ENCODE measurements at regions not wholly inside any gene's neighbourhood (a gene's known extent, or its start where the extent isn't known, plus 50 kb on each side); places are given as distances from the start of the nearest gene placed in this dataset.

GRCh38 chr3:168187233-168187632 lies 91.5 kb upstream of the GOLIM4 start:
- H3K36me3 ChIP-seq (ENCODE audit: control insufficient read depth, insufficient read depth, low read length) = no peaks in the 10 kb centered on the region

GRCh38 chr3:168186293-168186983 lies 90.7 kb upstream of the GOLIM4 start:
- WGBS, 2 experiments (ENCODE audit: insufficient coverage in 2 of 2) = 93 to 100% methylated on average over 1 to 3 of the region's 5 CpGs
- no peak overlapping the region for H3K27ac ChIP-seq (ENCODE audit: low read depth, low read length, severe bottlenecking)
- no peaks in the 10 kb centered on the region for H3K9me3 ChIP-seq (ENCODE audit: control insufficient read depth, low read length)
- no peaks in the 10 kb centered on the region for H3K36me3 ChIP-seq (ENCODE audit: control insufficient read depth, insufficient read depth, low read length)
- H3K4me1 ChIP-seq (ENCODE audit: control insufficient read depth, insufficient read depth, low read length, poor library complexity, severe bottlenecking) = no peaks in the 10 kb centered on the region
- H3K4me3 ChIP-seq (ENCODE audit: extremely low read depth, insufficient read depth, low read length, poor library complexity, severe bottlenecking) = no peak overlapping the region

More at GRCh38 chr3:168187233-168187632, 91.5 kb upstream of the GOLIM4 start:
- Histone ChIP-seq H3K9me3 (ENCODE audit: control insufficient read depth, low read length) (no peaks in the 10 kb centered on the region), H3K4me3 (ENCODE audit: extremely low read depth, insufficient read depth, low read length, poor library complexity, severe bottlenecking) (no peak overlapping the region), H3K27ac (ENCODE audit: low read depth, low read length, severe bottlenecking) (no peak overlapping the region), H3K4me1 (ENCODE audit: control insufficient read depth, insufficient read depth, low read length, poor library complexity, severe bottlenecking) (no peaks in the 10 kb centered on the region)
- WGBS, 2 experiments (ENCODE audit: insufficient coverage in 2 of 2) = 80 to 100% methylated on average over 1 to 2 of the region's 3 CpGs

DNA sequence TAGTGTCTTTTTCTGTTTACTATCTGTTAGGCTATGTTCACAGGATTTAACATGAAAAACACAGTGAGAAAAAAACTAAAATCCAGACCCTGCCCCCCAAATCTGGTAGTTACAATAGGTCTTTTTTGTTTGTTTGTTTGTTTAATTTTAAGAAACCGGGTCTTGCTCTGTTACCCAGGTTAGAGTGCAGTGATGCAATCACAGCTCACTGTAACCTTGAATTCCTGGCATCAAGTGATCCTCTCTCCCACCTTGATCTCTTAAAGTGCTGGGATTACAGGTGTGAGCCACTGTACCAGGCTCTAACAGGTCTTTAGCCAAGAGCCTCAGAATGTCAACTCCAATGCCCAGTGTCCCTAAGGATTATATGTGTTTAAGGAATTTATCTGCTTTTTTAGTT lies 88.0 kb upstream of the GOLIM4 start:
- no peak overlapping the region for H3K27ac ChIP-seq (ENCODE audit: low read depth, low read length, severe bottlenecking)
- H3K9me3 ChIP-seq (ENCODE audit: control insufficient read depth, low read length) = no peaks in the 10 kb centered on the region
- 40% methylated on average over 1 of the region's 1 CpG; no CpG with 5 or more reads in 1 of the 2 experiments for WGBS, 2 experiments (ENCODE audit: insufficient coverage in 2 of 2)

GRCh38 chr3:168168743-168169142 lies 73.0 kb upstream of the GOLIM4 start:
- H3K36me3 ChIP-seq (ENCODE audit: control insufficient read depth, insufficient read depth, low read length) = no peaks in the 10 kb centered on the region
- H3K4me1 ChIP-seq (ENCODE audit: control insufficient read depth, insufficient read depth, low read length, poor library complexity, severe bottlenecking) = no peaks in the 10 kb centered on the region
- no peak overlapping the region for H3K4me3 ChIP-seq (ENCODE audit: extremely low read depth, insufficient read depth, low read length, poor library complexity, severe bottlenecking)
- no peak overlapping the region for H3K27ac ChIP-seq (ENCODE audit: low read depth, low read length, severe bottlenecking)
- 79 to 89% methylated on average over 1 to 2 of the region's 3 CpGs for WGBS, 2 experiments (ENCODE audit: insufficient coverage in 2 of 2)
- H3K9me3 ChIP-seq (ENCODE audit: control insufficient read depth, low read length) = no peaks in the 10 kb centered on the region

More for the DNA sequence above, 88.0 kb upstream of the GOLIM4 start:
- no peak overlapping the region for H3K4me3 ChIP-seq (ENCODE audit: extremely low read depth, insufficient read depth, low read length, poor library complexity, severe bottlenecking)
- H3K4me1 ChIP-seq (ENCODE audit: control insufficient read depth, insufficient read depth, low read length, poor library complexity, severe bottlenecking) = no peaks in the 10 kb centered on the region
- H3K36me3 ChIP-seq (ENCODE audit: control insufficient read depth, insufficient read depth, low read length) = no peaks in the 10 kb centered on the region

- 0 to 67% methylated on average over 2 to 3 of the region's 6 CpGs for WGBS, 2 experiments (ENCODE audit: insufficient coverage in 2 of 2)
- H3K4me3 ChIP-seq (ENCODE audit: extremely low read depth, insufficient read depth, low read length, poor library complexity, severe bottlenecking) = no peak overlapping the region
These were observed 69.9 kb upstream of the GOLIM4 start for GRCh38 chr3:168165390-168166269.

GRCh38 chr3:168162172-168162571 lies 66.4 kb upstream of the GOLIM4 start:
- H3K9me3 ChIP-seq (ENCODE audit: control insufficient read depth, low read length) = no peaks in the 10 kb centered on the region
- no peaks in the 10 kb centered on the region for H3K36me3 ChIP-seq (ENCODE audit: control insufficient read depth, insufficient read depth, low read length)
- no peak overlapping the region for H3K4me3 ChIP-seq (ENCODE audit: extremely low read depth, insufficient read depth, low read length, poor library complexity, severe bottlenecking)
- WGBS, 2 experiments (ENCODE audit: insufficient coverage in 2 of 2) = 100% methylated on average over 1 of the region's 1 CpG
- H3K27ac ChIP-seq (ENCODE audit: low read depth, low read length, severe bottlenecking) = no peak overlapping the region
- H3K4me1 ChIP-seq (ENCODE audit: control insufficient read depth, insufficient read depth, low read length, poor library complexity, severe bottlenecking) = no peaks in the 10 kb centered on the region

More at GRCh38 chr3:168165390-168166269, 69.9 kb upstream of the GOLIM4 start:
- Histone ChIP-seq H3K9me3 (ENCODE audit: control insufficient read depth, low read length) (no peaks in the 10 kb centered on the region), H3K36me3 (ENCODE audit: control insufficient read depth, insufficient read depth, low read length) (no peaks in the 10 kb centered on the region), H3K27ac (ENCODE audit: low read depth, low read length, severe bottlenecking) (no peak overlapping the region), H3K4me1 (ENCODE audit: control insufficient read depth, insufficient read depth, low read length, poor library complexity, severe bottlenecking) (no peaks in the 10 kb centered on the region)

DNA sequence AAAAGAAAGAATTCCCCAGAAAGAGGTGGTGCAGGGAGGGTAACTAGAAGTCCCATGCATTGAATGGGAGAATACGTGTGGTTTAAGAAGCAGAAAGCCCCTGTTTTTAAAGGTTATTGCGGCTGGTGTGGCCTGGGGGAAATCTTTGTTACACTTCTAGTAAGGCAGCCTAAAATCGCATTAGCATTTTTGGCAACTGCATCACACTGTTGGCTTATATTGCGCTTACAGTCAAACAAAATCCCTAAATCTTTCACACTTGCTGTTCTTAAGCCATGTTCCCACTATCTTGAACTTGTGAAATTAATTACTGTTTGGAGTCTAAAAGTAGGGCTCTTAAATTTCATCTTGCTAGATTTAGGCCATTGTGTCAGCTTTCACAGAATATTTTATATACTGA lies 66.0 kb upstream of the GOLIM4 start:
- Histone ChIP-seq H3K9me3 (ENCODE audit: control insufficient read depth, low read length) (no peaks in the 10 kb centered on the region), H3K4me3 (ENCODE audit: extremely low read depth, insufficient read depth, low read length, poor library complexity, severe bottlenecking) (no peak overlapping the region), H3K27ac (ENCODE audit: low read depth, low read length, severe bottlenecking) (no peak overlapping the region), H3K36me3 (ENCODE audit: control insufficient read depth, insufficient read depth, low read length) (no peaks in the 10 kb centered on the region), H3K4me1 (ENCODE audit: control insufficient read depth, insufficient read depth, low read length, poor library complexity, severe bottlenecking) (no peaks in the 10 kb centered on the region)
- WGBS, 2 experiments (ENCODE audit: insufficient coverage in 2 of 2) = 44 to 92% methylated on average over 1 to 3 of the region's 4 CpGs

- WGBS, 2 experiments (ENCODE audit: insufficient coverage in 2 of 2) = 100% methylated on average over 1 of the region's 2 CpGs
- Histone ChIP-seq H3K27ac (ENCODE audit: low read depth, low read length, severe bottlenecking) (no peak overlapping the region), H3K4me3 (ENCODE audit: extremely low read depth, insufficient read depth, low read length, poor library complexity, severe bottlenecking) (no peak overlapping the region), H3K36me3 (ENCODE audit: control insufficient read depth, insufficient read depth, low read length) (no peaks in the 10 kb centered on the region), H3K9me3 (ENCODE audit: control insufficient read depth, low read length) (peaks cover 2% of the 10 kb centered on the region), H3K4me1 (ENCODE audit: control insufficient read depth, insufficient read depth, low read length, poor library complexity, severe bottlenecking) (no peaks in the 10 kb centered on the region)
These were observed 62.2 kb upstream of the GOLIM4 start for GRCh38 chr3:168157903-168158302.

DNA sequence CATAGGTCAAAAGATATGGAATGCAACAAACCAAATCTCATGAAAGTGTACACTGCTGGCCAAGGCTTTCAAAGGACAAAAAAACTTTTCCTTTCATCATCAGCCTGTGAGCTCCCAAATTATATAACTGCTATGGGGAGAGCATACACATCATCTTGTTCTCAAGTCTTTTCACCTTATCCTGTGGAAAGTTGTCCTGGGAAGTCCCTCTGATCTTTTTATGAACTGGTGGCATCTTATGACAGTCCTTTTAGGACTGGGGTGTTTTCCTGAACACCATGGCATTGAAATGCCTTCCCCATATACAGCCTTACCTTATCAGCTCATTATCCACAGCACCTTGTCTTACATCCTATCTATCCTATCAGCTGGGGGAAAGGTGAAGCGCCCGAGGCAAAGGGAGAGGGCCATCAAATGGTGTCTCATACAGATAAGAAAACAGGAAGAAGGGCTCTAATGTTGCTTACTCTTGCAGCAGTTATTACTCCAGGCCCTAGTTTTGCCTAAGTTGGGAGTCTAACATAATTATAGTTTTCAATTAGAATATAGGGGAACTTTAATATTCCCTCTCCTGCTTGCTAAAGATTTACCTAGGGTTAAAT lies 61.5 kb upstream of the GOLIM4 start:
- H3K4me1 ChIP-seq (ENCODE audit: control insufficient read depth, insufficient read depth, low read length, poor library complexity, severe bottlenecking) = no peaks in the 10 kb centered on the region
- H3K9me3 ChIP-seq (ENCODE audit: control insufficient read depth, low read length) = peaks cover 6% of the 10 kb centered on the region
- no CpG with 5 or more reads among the region's 2 CpGs for WGBS, 2 experiments (ENCODE audit: insufficient coverage in 2 of 2)
- no peaks in the 10 kb centered on the region for H3K36me3 ChIP-seq (ENCODE audit: control insufficient read depth, insufficient read depth, low read length)
- H3K4me3 ChIP-seq (ENCODE audit: extremely low read depth, insufficient read depth, low read length, poor library complexity, severe bottlenecking) = no peak overlapping the region
- no peak overlapping the region for H3K27ac ChIP-seq (ENCODE audit: low read depth, low read length, severe bottlenecking)

DNA sequence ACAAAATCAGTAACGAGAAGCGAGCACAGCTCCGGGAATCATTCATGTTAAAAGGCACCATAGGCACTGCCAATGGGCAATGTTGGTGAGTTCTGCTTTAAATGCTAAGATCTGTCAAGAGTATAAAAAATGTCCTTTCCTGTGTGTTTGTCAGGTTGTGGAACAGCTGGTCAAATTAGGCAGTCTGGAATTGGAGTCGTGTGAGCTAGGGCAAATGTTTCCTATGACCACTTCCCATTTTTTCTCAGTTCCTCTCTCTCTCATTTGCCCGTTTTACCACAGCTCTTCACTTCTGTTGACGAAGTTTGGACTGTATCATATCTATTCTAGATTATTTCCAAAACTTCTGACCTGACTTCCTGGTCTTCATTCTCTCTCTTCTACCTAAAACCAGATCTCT lies 60.8 kb upstream of the GOLIM4 start:
- Histone ChIP-seq H3K4me3 (ENCODE audit: extremely low read depth, insufficient read depth, low read length, poor library complexity, severe bottlenecking) (no peak overlapping the region), H3K9me3 (ENCODE audit: control insufficient read depth, low read length) (peaks cover 8% of the 10 kb centered on the region), H3K36me3 (ENCODE audit: control insufficient read depth, insufficient read depth, low read length) (no peaks in the 10 kb centered on the region), H3K27ac (ENCODE audit: low read depth, low read length, severe bottlenecking) (no peak overlapping the region), H3K4me1 (ENCODE audit: control insufficient read depth, insufficient read depth, low read length, poor library complexity, severe bottlenecking) (no peaks in the 10 kb centered on the region)
- WGBS, 2 experiments (ENCODE audit: insufficient coverage in 2 of 2) = 85 to 89% methylated on average over 5 to 6 of the region's 6 CpGs

All from mesodermal cell (in vitro differentiated cells).